IMR-90 (cell line): ENCODE measurements at regions not wholly inside any gene's neighbourhood (a gene's known extent, or its start where the extent isn't known, plus 50 kb on each side); places are given as distances from the start of the nearest gene placed in this dataset.

Experiments
- ATAC-seq: fragments of 200-7000 bp; cut with Tn5 transposase; 2 replicates; pipeline ENCODE4 v1.9.1; 2020; ENCODE audit warnings: low read depth, mild to moderate bottlenecking, moderate library complexity
- BruUV-seq: library from RNA; stranded (reverse); fragments of 400-500 nt; replicated peaks from 2 replicates; lab custom pipeline; 2021; lab: Mats Ljungman, UMichigan
- CTCF ChIA-PET: fragments of 300-600 bp; formaldehyde crosslinking; extraction: SDS; loops from one replicate; lab custom pipeline; 2021; ENCODE audit warnings: antibody characterized with exemption; lab: Yijun Ruan, JAX
- POLR2A ChIA-PET: fragments of 300-600 bp; sonication (Branson Sonifier 250); formaldehyde crosslinking; loops from one replicate; lab custom pipeline; 2022; ENCODE audit warnings: antibody characterized with exemption; ENCODE audit not compliant: unreplicated experiment; lab: Charles Lee
- DNase-seq: peaks from one replicate; pipeline ENCODE4 v3.0.0; 2013
- H2AFZ ChIP-seq: replicated peaks from 2 replicates; pipeline ENCODE3; 2013; ENCODE audit warnings: low read length, mild to moderate bottlenecking; ENCODE audit not compliant: poor library complexity
- H2AK5ac ChIP-seq: 2 replicates; pipeline ENCODE4 v1.6.1; 2013; ENCODE audit warnings: low read depth, low read length, inconsistent platforms
- H2AK9ac ChIP-seq: replicated peaks from 2 replicates; pipeline ENCODE3; 2013; ENCODE audit warnings: mild to moderate bottlenecking, low read depth, low read length, moderate library complexity; ENCODE audit not compliant: poor library complexity
- H2BK120ac ChIP-seq: 2 replicates; pipeline ENCODE4 v1.6.1; 2013; ENCODE audit warnings: low read depth, low read length, inconsistent platforms
- H2BK15ac ChIP-seq: 3 replicates; pipeline ENCODE4 v1.6.1; 2013; ENCODE audit warnings: low read depth, low read length, inconsistent platforms
- H2BK20ac ChIP-seq: 2 replicates; pipeline ENCODE4 v1.6.1; 2013; ENCODE audit warnings: low read depth, mild to moderate bottlenecking, inconsistent platforms, low read length, moderate library complexity
- H2BK5ac ChIP-seq: 2 replicates; pipeline ENCODE4 v1.6.1; 2013; ENCODE audit warnings: mild to moderate bottlenecking, low read depth, low read length, inconsistent platforms; ENCODE audit not compliant: poor library complexity, severe bottlenecking
- H3K14ac ChIP-seq: replicated peaks from 2 replicates; pipeline ENCODE4 v1.6.1; 2013; ENCODE audit warnings: low read depth, low read length, inconsistent platforms
- H3K18ac ChIP-seq: 2 replicates; pipeline ENCODE4 v1.6.1; 2013; ENCODE audit warnings: low read depth, low read length, control low read depth
- H3K23ac ChIP-seq: 2 replicates; pipeline ENCODE4 v1.6.1; 2013; ENCODE audit warnings: low read depth, low read length, inconsistent platforms
- H3K27ac ChIP-seq: 2 replicates; pipeline ENCODE4 v1.5.1; 2013; ENCODE audit warnings: mild to moderate bottlenecking, control low read depth, low read length; ENCODE audit not compliant: insufficient read depth
- H3K27me3 ChIP-seq: 2 replicates; pipeline ENCODE4 v1.6.1; 2013; ENCODE audit warnings: low read length; ENCODE audit not compliant: control insufficient read depth, insufficient read depth
- H3K36me3 ChIP-seq: 2 replicates; pipeline ENCODE4 v1.6.1; 2013; ENCODE audit warnings: low read length, mixed read lengths; ENCODE audit not compliant: control insufficient read depth, insufficient read depth
- H3K4ac ChIP-seq: 2 replicates; pipeline ENCODE4 v1.6.1; 2013; ENCODE audit warnings: low read depth, low read length, inconsistent platforms
- H3K4me1 ChIP-seq: 2 replicates; pipeline ENCODE4 v1.6.1; 2013; ENCODE audit warnings: low read length, mixed read lengths; ENCODE audit not compliant: control insufficient read depth, insufficient read depth
- H3K4me2 ChIP-seq: 2 replicates; pipeline ENCODE4 v1.6.1; 2013; ENCODE audit warnings: low read depth, mild to moderate bottlenecking, control low read depth, low read length, moderate library complexity
- H3K4me3 ChIP-seq: 2 replicates; pipeline ENCODE4 v1.5.1; 2013; ENCODE audit warnings: low read depth, mild to moderate bottlenecking, control low read depth, low read length, moderate library complexity; ENCODE audit not compliant: insufficient read depth
- H3K56ac ChIP-seq: 2 replicates; pipeline ENCODE4 v1.6.1; 2013; ENCODE audit warnings: low read length, inconsistent platforms; ENCODE audit not compliant: insufficient read depth; ENCODE audit errors: extremely low read depth
- H3K79me1 ChIP-seq, 2 experiments: 2 replicates each; pipeline ENCODE4 v1.6.1; 2013; ENCODE audit warnings: low read length in 2 of 2, inconsistent platforms in 1 of 2, low read depth in 1 of 2
- H3K9ac ChIP-seq: 2 replicates; pipeline ENCODE4 v1.6.1; 2013; ENCODE audit warnings: low read depth, low read length, control low read depth
- H3K9me1 ChIP-seq: 2 replicates; pipeline ENCODE4 v1.6.1; 2013; ENCODE audit warnings: low read length, inconsistent platforms; ENCODE audit not compliant: insufficient read depth
- H3K9me3 ChIP-seq: 2 replicates; pipeline ENCODE4 v1.6.1; 2013; ENCODE audit warnings: low read length; ENCODE audit not compliant: control insufficient read depth, insufficient read depth
- H4K20me1 ChIP-seq: 2 replicates; pipeline ENCODE4 v1.6.1; 2013; ENCODE audit warnings: low read length, inconsistent platforms; ENCODE audit not compliant: insufficient read depth
- H4K5ac ChIP-seq: 2 replicates; pipeline ENCODE4 v1.6.1; 2013; ENCODE audit warnings: mild to moderate bottlenecking, low read depth, low read length, control low read depth
- H4K8ac ChIP-seq, 2 experiments: 2 replicates each; pipeline ENCODE4 v1.6.1; 2013; ENCODE audit warnings: low read depth in 2 of 2, low read length in 2 of 2, control low read depth in 1 of 2, inconsistent platforms in 1 of 2
- H4K91ac ChIP-seq: 2 replicates; pipeline ENCODE4 v1.6.1; 2013; ENCODE audit warnings: low read depth, low read length, inconsistent platforms; ENCODE audit not compliant: insufficient read depth
- BHLHE40 ChIP-seq: fragments of 150-350 bp; IDR thresholded peaks from 2 replicates; pipeline ENCODE4 v1.6.1; 2016; ENCODE audit warnings: mild to moderate bottlenecking, low read depth, low read length
- CEBPB ChIP-seq: IDR thresholded peaks from 2 replicates; pipeline ENCODE4 v1.6.1; 2012; ENCODE audit warnings: low read depth, low read length, improper control_type of control experiment
- CHD1 ChIP-seq: IDR thresholded peaks from 2 replicates; pipeline ENCODE4 v1.6.1; 2012; ENCODE audit warnings: low read depth, low read length, improper control_type of control experiment
- FOS ChIP-seq: fragments of 150-350 bp; IDR thresholded peaks from 2 replicates; pipeline ENCODE4 v1.6.1; 2016; ENCODE audit warnings: low read depth, low read length
- MAFK ChIP-seq: IDR thresholded peaks from 2 replicates; pipeline ENCODE4 v1.6.1; 2012; ENCODE audit warnings: low read depth, low read length, improper control_type of control experiment
- MXI1 ChIP-seq: IDR thresholded peaks from 2 replicates; pipeline ENCODE4 v1.6.1; 2012; ENCODE audit warnings: low read depth, mild to moderate bottlenecking, low read length, moderate library complexity, borderline replicate concordance
- POLR2A ChIP-seq: IDR thresholded peaks from 2 replicates; pipeline ENCODE4 v1.6.1; 2012; ENCODE audit warnings: mild to moderate bottlenecking, low read depth, low read length
- RCOR1 ChIP-seq: IDR thresholded peaks from 2 replicates; pipeline ENCODE4 v1.6.1; 2012; ENCODE audit warnings: mild to moderate bottlenecking, low read length, improper control_type of control experiment; ENCODE audit not compliant: insufficient replicate concordance
- SMC3 ChIP-seq: fragments of 150-350 bp; IDR thresholded peaks from 2 replicates; pipeline ENCODE4 v1.6.1; 2016; ENCODE audit warnings: low read depth, mild to moderate bottlenecking, antibody characterized with exemption, low read length, moderate library complexity
- WGBS, 2 experiments: methylation state at CpG; one replicate each; pipeline versions ENCODE4 v1.1.5 to v1.1.7; 2013; ENCODE audit warnings: missing lambda C conversion rate in 2 of 2; ENCODE audit not compliant: insufficient read length in 1 of 2; ENCODE audit errors: extremely low coverage in 2 of 2; 5-methylcytosine and 5-hydroxymethylcytosine counted together
- dilution Hi-C: fragments of 300-500 bp; cut with HindIII; formaldehyde crosslinking; loops from one replicate; pipeline ENCODE4 v1.14.3; 2018; ENCODE audit warnings: low sequenced_read_pairs; ENCODE audit not compliant: unreplicated experiment
- in situ Hi-C: fragments of 300-500 bp; cut with MboI; formaldehyde crosslinking; loops from 3 replicates; pipeline ENCODE4 v1.14.3; 2019; ENCODE audit warnings: low sequenced_read_pairs, inconsistent platforms, mixed read lengths
- intact Hi-C: fragments of 100-400 bp; cut with micrococcal nuclease; formaldehyde crosslinking; loops from 2 replicates; pipeline ENCODE4 v1.10.0; 2022
- TF ChIP-seq, protein P1 (sequence below): conservative IDR thresholded peaks from 2 replicates; pipeline ENCODE4 v1.5.1; 2012; ENCODE audit warnings: mild to moderate bottlenecking, low read depth, low read length, improper control_type of control experiment
- TF ChIP-seq, protein P2 (sequence below): fragments of 150-350 bp; IDR thresholded peaks from 2 replicates; pipeline ENCODE4 v1.6.1; 2016; ENCODE audit warnings: low read depth, mild to moderate bottlenecking, low read length, moderate library complexity, borderline replicate concordance

DNA sequence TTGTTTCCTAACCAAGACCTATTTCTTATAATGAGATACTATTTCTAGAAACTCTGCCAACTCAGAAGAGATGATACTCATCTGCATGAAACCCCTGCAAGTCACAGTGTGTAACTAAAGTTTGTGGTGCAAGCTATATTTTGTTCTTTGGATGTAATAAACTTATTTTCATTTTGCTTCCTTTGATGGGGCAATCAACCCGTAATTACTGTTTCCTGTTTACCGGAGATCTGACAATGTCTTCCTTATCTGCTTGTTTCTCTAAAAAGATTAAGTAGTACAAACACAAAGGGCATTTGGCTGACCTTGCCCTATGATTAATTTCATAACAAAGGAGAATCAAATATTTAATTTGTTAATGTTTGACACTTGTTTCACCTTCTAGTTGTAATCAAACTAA, 846.6 kb upstream of the ANO3 start:
- no peak overlapping the region for H2BK20ac ChIP-seq
- H2BK120ac ChIP-seq: no peak overlapping the region
- no peak overlapping the region for H3K4me3 ChIP-seq
- no peak overlapping the region for H3K56ac ChIP-seq
- no peaks in the 10 kb centered on the region for H4K20me1 ChIP-seq
- no peak overlapping the region for H4K8ac ChIP-seq
- H3K4me1 ChIP-seq: no peaks in the 10 kb centered on the region
- ChIA-PET POLR2A (no interaction called here), CTCF (no interaction called here)
- TF ChIP-seq POLR2A (no peak), RCOR1 (no peak), BHLHE40 (no peak), CEBPB (no peak), MAFK (no peak), SMC3 (no peak), MXI1 (no peak), FOS (no peak), CHD1 (no peak)
- TF ChIP-seq, protein P1, sequence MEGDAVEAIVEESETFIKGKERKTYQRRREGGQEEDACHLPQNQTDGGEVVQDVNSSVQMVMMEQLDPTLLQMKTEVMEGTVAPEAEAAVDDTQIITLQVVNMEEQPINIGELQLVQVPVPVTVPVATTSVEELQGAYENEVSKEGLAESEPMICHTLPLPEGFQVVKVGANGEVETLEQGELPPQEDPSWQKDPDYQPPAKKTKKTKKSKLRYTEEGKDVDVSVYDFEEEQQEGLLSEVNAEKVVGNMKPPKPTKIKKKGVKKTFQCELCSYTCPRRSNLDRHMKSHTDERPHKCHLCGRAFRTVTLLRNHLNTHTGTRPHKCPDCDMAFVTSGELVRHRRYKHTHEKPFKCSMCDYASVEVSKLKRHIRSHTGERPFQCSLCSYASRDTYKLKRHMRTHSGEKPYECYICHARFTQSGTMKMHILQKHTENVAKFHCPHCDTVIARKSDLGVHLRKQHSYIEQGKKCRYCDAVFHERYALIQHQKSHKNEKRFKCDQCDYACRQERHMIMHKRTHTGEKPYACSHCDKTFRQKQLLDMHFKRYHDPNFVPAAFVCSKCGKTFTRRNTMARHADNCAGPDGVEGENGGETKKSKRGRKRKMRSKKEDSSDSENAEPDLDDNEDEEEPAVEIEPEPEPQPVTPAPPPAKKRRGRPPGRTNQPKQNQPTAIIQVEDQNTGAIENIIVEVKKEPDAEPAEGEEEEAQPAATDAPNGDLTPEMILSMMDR: no peak
- TF ChIP-seq, protein P2, sequence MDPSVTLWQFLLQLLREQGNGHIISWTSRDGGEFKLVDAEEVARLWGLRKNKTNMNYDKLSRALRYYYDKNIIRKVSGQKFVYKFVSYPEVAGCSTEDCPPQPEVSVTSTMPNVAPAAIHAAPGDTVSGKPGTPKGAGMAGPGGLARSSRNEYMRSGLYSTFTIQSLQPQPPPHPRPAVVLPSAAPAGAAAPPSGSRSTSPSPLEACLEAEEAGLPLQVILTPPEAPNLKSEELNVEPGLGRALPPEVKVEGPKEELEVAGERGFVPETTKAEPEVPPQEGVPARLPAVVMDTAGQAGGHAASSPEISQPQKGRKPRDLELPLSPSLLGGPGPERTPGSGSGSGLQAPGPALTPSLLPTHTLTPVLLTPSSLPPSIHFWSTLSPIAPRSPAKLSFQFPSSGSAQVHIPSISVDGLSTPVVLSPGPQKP: no peak
- no peak overlapping the region for H2BK5ac ChIP-seq
- H3K4me2 ChIP-seq: no peak overlapping the region
- intact Hi-C loops: no loop called here
- H4K5ac ChIP-seq: no peak overlapping the region
- H3K9ac ChIP-seq: no peak overlapping the region
- no peak overlapping the region for H2BK15ac ChIP-seq
- no peaks in the 10 kb centered on the region for H3K9me3 ChIP-seq
- ATAC-seq: no peak
- H3K9me1 ChIP-seq: no peaks in the 10 kb centered on the region
- no peak overlapping the region for H3K23ac ChIP-seq
- no peak overlapping the region for H3K18ac ChIP-seq
- DNase-seq: no peak
- dilution Hi-C loops: no loop called here
- in situ Hi-C loops: no loop called here
- BruUV-seq: no TSS peak
- no peak overlapping the region for H2AK9ac ChIP-seq
- WGBS, 2 experiments: no CpG with 5 or more reads among the region's 2 CpGs
- H3K27me3 ChIP-seq: no peaks in the 10 kb centered on the region
- H3K36me3 ChIP-seq: no peaks in the 10 kb centered on the region
- H2AK5ac ChIP-seq: no peak overlapping the region
- no peak overlapping the region for H3K4ac ChIP-seq
- no peak overlapping the region for H3K27ac ChIP-seq
- H2AFZ ChIP-seq: no peak overlapping the region
- H4K91ac ChIP-seq: no peak overlapping the region
- no peak overlapping the region for H3K14ac ChIP-seq
- no peaks in the 10 kb centered on the region for H3K79me1 ChIP-seq
